HEK293 (cell line): ENCODE measurements at regions not wholly inside any gene's neighbourhood (a gene's known extent, or its start where the extent isn't known, plus 50 kb on each side); places are given as distances from the start of the nearest gene placed in this dataset.

Experiments
- CTCF ChIA-PET: fragments of 350-600 bp; formaldehyde crosslinking; extraction: SDS; loops from one replicate; lab custom pipeline; 2021; ENCODE audit warnings: antibody characterized with exemption; lab: Yijun Ruan, JAX
- POLR2A ChIA-PET: fragments of 300-600 bp; formaldehyde crosslinking; extraction: SDS; loops from one replicate; lab custom pipeline; 2020; ENCODE audit warnings: antibody characterized with exemption, inconsistent platforms; lab: Yijun Ruan, JAX
- H3K27ac ChIP-seq: fragments of 200-500 bp; sonication (Bioruptor generic); 2 replicates; pipeline ENCODE4 v1.5.1; 2014; ENCODE audit warnings: low read depth, low read length, control low read depth, inconsistent platforms; ENCODE audit errors: extremely low read depth
- H3K36me3 ChIP-seq, 2 experiments: fragments of 200-500 bp in 1 of 2; sonication (Bioruptor generic) in 1 of 2; 1 replicate in 1 of 2; 2 replicates in 1 of 2; pipeline ENCODE4 v1.5.1; 2014 to 2017; ENCODE audit warnings: inconsistent platforms in 2 of 2, low read length in 2 of 2; ENCODE audit not compliant: control insufficient read depth in 2 of 2, insufficient read depth in 1 of 2
- H3K4me1 ChIP-seq: fragments of 200-500 bp; sonication (Bioruptor generic); 2 replicates; pipeline ENCODE4 v1.5.1; 2014; ENCODE audit warnings: mild to moderate bottlenecking, low read length, inconsistent platforms; ENCODE audit not compliant: control insufficient read depth, insufficient read depth
- H3K4me3 ChIP-seq: 2 replicates; pipeline ENCODE4 v1.5.1; 2011; ENCODE audit warnings: low read depth, mild to moderate bottlenecking, control low read depth, low read length, moderate library complexity
- H3K9me3 ChIP-seq: fragments of 200-500 bp; sonication (Bioruptor generic); 2 replicates; pipeline ENCODE4 v1.5.1; 2014; ENCODE audit warnings: low read depth, low read length, inconsistent platforms; ENCODE audit not compliant: control insufficient read depth, insufficient read depth
- GFI1B ChIP-seq: fragments of 450-650 bp; formaldehyde crosslinking; IDR thresholded peaks from 2 replicates; pipeline ENCODE4 v1.5.1; 2016; ENCODE audit warnings: missing biosample characterization, missing genetic modification characterization
- HOXA7 ChIP-seq: sonication (generic); formaldehyde crosslinking; IDR thresholded peaks from 2 replicates; pipeline ENCODE4 v1.8.1; 2022; ENCODE audit warnings: missing genetic modification reagents, borderline replicate concordance
- KLF17 ChIP-seq: fragments of 450-650 bp; formaldehyde crosslinking; IDR thresholded peaks from 2 replicates; pipeline ENCODE4 v1.5.1; 2016; ENCODE audit warnings: missing biosample characterization, missing genetic modification characterization
- PRDM10 ChIP-seq: fragments of 450-650 bp; formaldehyde crosslinking; IDR thresholded peaks from 2 replicates; pipeline ENCODE4 v1.5.1; 2016; ENCODE audit warnings: missing biosample characterization, missing genetic modification characterization
- TRIM28 ChIP-seq: IDR thresholded peaks from 2 replicates; pipeline ENCODE4 v1.6.1; 2011; ENCODE audit warnings: low read length, control low read depth, borderline replicate concordance
- ZBTB17 ChIP-seq: fragments of 450-650 bp; formaldehyde crosslinking; IDR thresholded peaks from 2 replicates; pipeline ENCODE4 v1.5.1; 2016; ENCODE audit warnings: missing biosample characterization, missing genetic modification characterization
- ZNF175 ChIP-seq: fragments of 450-650 bp; formaldehyde crosslinking; IDR thresholded peaks from 2 replicates; pipeline ENCODE4 v1.5.1; 2016; ENCODE audit warnings: missing biosample characterization, missing genetic modification characterization
- ZNF2 ChIP-seq: fragments of 450-650 bp; formaldehyde crosslinking; IDR thresholded peaks from 2 replicates; pipeline ENCODE4 v1.5.1; 2016; ENCODE audit warnings: missing biosample characterization, missing genetic modification characterization
- ZNF391 ChIP-seq: fragments of 450-650 bp; formaldehyde crosslinking; IDR thresholded peaks from 2 replicates; pipeline ENCODE4 v1.5.1; 2016; ENCODE audit warnings: low read depth, missing biosample characterization, missing genetic modification characterization, borderline replicate concordance
- ZNF449 ChIP-seq: fragments of 450-650 bp; formaldehyde crosslinking; IDR thresholded peaks from 2 replicates; pipeline ENCODE4 v1.5.1; 2017; ENCODE audit warnings: missing biosample characterization, mild to moderate bottlenecking, missing genetic modification characterization, moderate library complexity
- ZNF521 ChIP-seq: fragments of 450-650 bp; formaldehyde crosslinking; IDR thresholded peaks from 2 replicates; pipeline ENCODE4 v1.5.1; 2017; ENCODE audit warnings: missing biosample characterization, mild to moderate bottlenecking, missing genetic modification characterization
- ZNF555 ChIP-seq: fragments of 450-650 bp; formaldehyde crosslinking; conservative IDR thresholded peaks from 2 replicates; pipeline ENCODE4 v1.5.1; 2017; ENCODE audit warnings: missing biosample characterization, mild to moderate bottlenecking, missing genetic modification characterization, inconsistent platforms
- ZNF585B ChIP-seq: fragments of 450-650 bp; formaldehyde crosslinking; IDR thresholded peaks from 2 replicates; pipeline ENCODE4 v1.5.1; 2016; ENCODE audit warnings: missing biosample characterization, missing genetic modification characterization
- ZNF658 ChIP-seq: fragments of 450-650 bp; formaldehyde crosslinking; IDR thresholded peaks from 2 replicates; pipeline ENCODE4; 2016; ENCODE audit warnings: missing biosample characterization, missing genetic modification characterization
- ZNF747 ChIP-seq: fragments of 450-650 bp; formaldehyde crosslinking; IDR thresholded peaks from 2 replicates; pipeline ENCODE4 v1.5.1; 2016; ENCODE audit warnings: missing biosample characterization, missing genetic modification characterization
- ZNF776 ChIP-seq: fragments of 450-650 bp; formaldehyde crosslinking; IDR thresholded peaks from 2 replicates; pipeline ENCODE4 v1.5.0; 2017; ENCODE audit warnings: missing biosample characterization, missing genetic modification characterization, borderline replicate concordance
- ZNF777 ChIP-seq: fragments of 450-650 bp; formaldehyde crosslinking; IDR thresholded peaks from 2 replicates; pipeline ENCODE4 v1.5.1; 2017; ENCODE audit warnings: missing biosample characterization, missing genetic modification characterization, borderline replicate concordance
- ZNF792 ChIP-seq: fragments of 450-650 bp; formaldehyde crosslinking; IDR thresholded peaks from 2 replicates; pipeline ENCODE4 v1.5.1; 2016; ENCODE audit warnings: missing biosample characterization, missing genetic modification characterization
- TF ChIP-seq, protein P1 (sequence below): fragments of 450-650 bp; formaldehyde crosslinking; IDR thresholded peaks from 2 replicates; pipeline ENCODE4 v1.5.1; 2016; ENCODE audit warnings: missing biosample characterization, missing genetic modification characterization

GRCh38 chr10:91034042-91034441 lies 113.2 kb upstream of the ANKRD1 start:
- ChIA-PET POLR2A (interaction anchor here (0.6 kb wide), 1 partner anchor 9 kb away, joined by 4 read pairs; no protein-coding TSS in a partner anchor), CTCF (no interaction called here)
- H3K4me3 ChIP-seq: no peak overlapping the region
- H3K4me1 ChIP-seq: peaks cover 3% of the 10 kb centered on the region
- no peak overlapping the region for H3K27ac ChIP-seq
- H3K36me3 ChIP-seq: no peaks in the 10 kb centered on the region
- H3K9me3 ChIP-seq: no peaks in the 10 kb centered on the region
- TF ChIP-seq ZNF449 (tag by site-specific recombination): no peak
- TF ChIP-seq, protein P1, sequence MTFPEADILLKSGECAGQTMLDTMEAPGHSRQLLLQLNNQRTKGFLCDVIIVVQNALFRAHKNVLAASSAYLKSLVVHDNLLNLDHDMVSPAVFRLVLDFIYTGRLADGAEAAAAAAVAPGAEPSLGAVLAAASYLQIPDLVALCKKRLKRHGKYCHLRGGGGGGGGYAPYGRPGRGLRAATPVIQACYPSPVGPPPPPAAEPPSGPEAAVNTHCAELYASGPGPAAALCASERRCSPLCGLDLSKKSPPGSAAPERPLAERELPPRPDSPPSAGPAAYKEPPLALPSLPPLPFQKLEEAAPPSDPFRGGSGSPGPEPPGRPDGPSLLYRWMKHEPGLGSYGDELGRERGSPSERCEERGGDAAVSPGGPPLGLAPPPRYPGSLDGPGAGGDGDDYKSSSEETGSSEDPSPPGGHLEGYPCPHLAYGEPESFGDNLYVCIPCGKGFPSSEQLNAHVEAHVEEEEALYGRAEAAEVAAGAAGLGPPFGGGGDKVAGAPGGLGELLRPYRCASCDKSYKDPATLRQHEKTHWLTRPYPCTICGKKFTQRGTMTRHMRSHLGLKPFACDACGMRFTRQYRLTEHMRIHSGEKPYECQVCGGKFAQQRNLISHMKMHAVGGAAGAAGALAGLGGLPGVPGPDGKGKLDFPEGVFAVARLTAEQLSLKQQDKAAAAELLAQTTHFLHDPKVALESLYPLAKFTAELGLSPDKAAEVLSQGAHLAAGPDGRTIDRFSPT: no peak
- no peak for TF ChIP-seq PRDM10
- TF ChIP-seq TRIM28: no peak
- no peak for TF ChIP-seq HOXA7
- no peak for TF ChIP-seq ZNF658 (tag by site-specific recombination)
- no peak for TF ChIP-seq ZNF585B (tag by site-specific recombination)
- no peak for TF ChIP-seq GFI1B (tag by site-specific recombination)
- TF ChIP-seq ZNF175: no peak
- TF ChIP-seq ZNF777 (tag by site-specific recombination): no peak
- no peak for TF ChIP-seq ZNF521 (tag by site-specific recombination)
- no peak for TF ChIP-seq ZNF792
- TF ChIP-seq ZNF776: no peak
- no peak for TF ChIP-seq ZBTB17 (tag by site-specific recombination)
- no peak for TF ChIP-seq ZNF747 (tag by site-specific recombination)
- TF ChIP-seq ZNF555 (tag by site-specific recombination): no peak
- TF ChIP-seq ZNF2 (tag by site-specific recombination): no peak
- TF ChIP-seq ZNF391 (tag by site-specific recombination): no peak
- TF ChIP-seq KLF17 (tag by site-specific recombination): no peak
